GM12878 (cell line): ENCODE measurements at regions not wholly inside any gene's neighbourhood (a gene's known extent, or its start where the extent isn't known, plus 50 kb on each side); places are given as distances from the start of the nearest gene placed in this dataset.

Experiments used
- ATAC-seq: fragments of 200-7000 bp; cut with Tn5 transposase; 3 replicates; pipeline ENCODE4 v1.9.1; 2020; ENCODE audit warnings: mild to moderate bottlenecking, moderate library complexity
- BruUV-seq: library from RNA; stranded (reverse); fragments of 400-500 nt; replicated peaks from 2 replicates; lab custom pipeline; 2021; lab: Mats Ljungman, UMichigan
- CTCF ChIA-PET: fragments of 300-600 bp; sonication (Branson Sonifier 250); formaldehyde crosslinking; extraction: SDS; loops from one replicate; lab custom pipeline; 2021; ENCODE audit warnings: inconsistent platforms; lab: Yijun Ruan, JAX
- POLR2A ChIA-PET: fragments of 350-600 bp; formaldehyde crosslinking; extraction: SDS; loops from one replicate; lab custom pipeline; 2021; ENCODE audit warnings: inconsistent platforms; lab: Charles Lee
- RAD21 ChIA-PET: fragments of 300-600 bp; sonication (Branson Sonifier 250); formaldehyde crosslinking; loops from one replicate; lab custom pipeline; 2023; ENCODE audit warnings: antibody characterized with exemption; ENCODE audit not compliant: unreplicated experiment; lab: Charles Lee
- SMC1A ChIA-PET: fragments of 300-600 bp; sonication (Branson Sonifier 250); formaldehyde crosslinking; loops from one replicate; lab custom pipeline; 2023; ENCODE audit not compliant: unreplicated experiment, uncharacterized antibody; lab: Charles Lee
- DNase-seq: peaks from one replicate; pipeline ENCODE4 v3.0.0-alpha.2; 2011; ENCODE audit warnings: low read depth, low spot score
- FAIRE-seq: peaks from 3 replicates; lab custom pipeline; 2011; peaks lifted over from hg19 to GRCh38; lab: Jason Lieb, UNC
- H2AFZ ChIP-seq: 2 replicates; pipeline ENCODE4 v1.6.0; 2011; ENCODE audit warnings: low read depth, low read length, control low read depth; ENCODE audit not compliant: control insufficient read depth
- H3K27ac ChIP-seq: 2 replicates; pipeline ENCODE4 v1.5.1; 2011; ENCODE audit warnings: control low read depth; ENCODE audit not compliant: control insufficient read depth, insufficient read depth
- H3K27me3 ChIP-seq, 2 experiments: replicated peaks in 1 of 2; 2 replicates each; pipeline versions ENCODE4 v1.6.0 to v1.6.1; 2011; ENCODE audit warnings: low read length in 1 of 2; ENCODE audit not compliant: control insufficient read depth in 2 of 2, insufficient read depth in 2 of 2
- H3K36me3 ChIP-seq, 2 experiments: 2 replicates each; pipeline ENCODE4 v1.5.1; 2011; ENCODE audit warnings: low read length in 1 of 2; ENCODE audit not compliant: control insufficient read depth in 2 of 2, insufficient read depth in 2 of 2
- H3K4me1 ChIP-seq: 2 replicates; pipeline ENCODE4 v1.6.1; 2011; ENCODE audit warnings: mild to moderate bottlenecking, low read length, moderate library complexity, mixed read lengths; ENCODE audit not compliant: control insufficient read depth, insufficient read depth
- H3K4me2 ChIP-seq: 2 replicates; pipeline ENCODE4 v1.6.0; 2011; ENCODE audit warnings: control low read depth; ENCODE audit not compliant: control insufficient read depth, insufficient read depth
- H3K4me3 ChIP-seq: fragments of 200-600 bp; sonication (generic); 2 replicates; pipeline ENCODE4 v1.5.1; 2016
- H3K79me2 ChIP-seq: 2 replicates; pipeline ENCODE4 v1.6.0; 2011; ENCODE audit warnings: low read length; ENCODE audit not compliant: control insufficient read depth, insufficient read depth
- H3K9ac ChIP-seq: 2 replicates; pipeline ENCODE4 v1.8.0; 2011; ENCODE audit warnings: low read length, control low read depth, mixed read lengths; ENCODE audit not compliant: control insufficient read depth, insufficient read depth
- H3K9me3 ChIP-seq: replicated peaks from 3 replicates; pipeline ENCODE4 v1.5.1; 2011; ENCODE audit warnings: mild to moderate bottlenecking, low read length; ENCODE audit not compliant: control insufficient read depth, insufficient read depth
- H4K20me1 ChIP-seq: 2 replicates; pipeline ENCODE4 v1.6.0; 2011; ENCODE audit not compliant: control insufficient read depth, insufficient read depth
- EED ChIP-seq: sonication (generic); IDR thresholded peaks from 2 replicates; pipeline ENCODE4 v1.6.1; 2016; ENCODE audit warnings: antibody characterized with exemption, low read depth
- FOXK2 ChIP-seq: fragments of 450-650 bp; IDR thresholded peaks from 2 replicates; pipeline ENCODE4 v1.6.1; 2017; ENCODE audit warnings: mild to moderate bottlenecking, moderate library complexity
- MTA3 ChIP-seq: IDR thresholded peaks from 2 replicates; pipeline ENCODE4 v1.6.1; 2012; ENCODE audit warnings: low read length, inconsistent platforms, borderline replicate concordance
- NKRF ChIP-seq: fragments of 450-650 bp; conservative IDR thresholded peaks from 2 replicates; pipeline ENCODE4 v1.6.1; 2017; ENCODE audit warnings: mild to moderate bottlenecking, moderate library complexity
- RCOR1 ChIP-seq: conservative IDR thresholded peaks from 2 replicates; pipeline ENCODE4 v1.6.1; 2012; ENCODE audit warnings: low read depth, low read length, improper control_type of control experiment
- WGBS: methylation state at CpG from one replicate; pipeline ENCODE4 v1.1.6; 2016; ENCODE audit warnings: low lambda C conversion rate; ENCODE audit not compliant: insufficient replicate concordance, insufficient coverage; ENCODE audit errors: missing lambda C conversion rate; 5-methylcytosine and 5-hydroxymethylcytosine counted together
- in situ Hi-C: fragments of 300-500 bp; cut with MboI; formaldehyde crosslinking; loops from 9 replicates; pipeline ENCODE4 v1.14.3; 2018; ENCODE audit warnings: mixed read lengths
- intact Hi-C: fragments of 100-400 bp; cut with micrococcal nuclease; formaldehyde crosslinking; loops from one replicate; pipeline ENCODE4 v1.14.2; 2022; ENCODE audit not compliant: unreplicated experiment

GRCh38 chr6:148271711-148272439 is 70.8 kb upstream of the SASH1 start:
- 30% methylated on average over 11 of the region's 11 CpGs for WGBS
- intact Hi-C loops: no loop called here
- POLR2A ChIA-PET: no interaction called here

GRCh38 chr6:148272597-148272996 is 70.0 kb upstream of the SASH1 start:
- DNase-seq: no peak
- intact Hi-C loops: no loop called here
- ChIA-PET POLR2A (no interaction called here), RAD21 (no interaction called here), CTCF (no interaction called here), SMC1A (no interaction called here)
- no peak overlapping the region for H2AFZ ChIP-seq
- no peak overlapping the region for H3K9ac ChIP-seq
- TF ChIP-seq EED: no peak
- TF ChIP-seq MTA3: no peak
- no peak for TF ChIP-seq RCOR1
- in situ Hi-C loops: no loop called here
- H4K20me1 ChIP-seq: no peaks in the 10 kb centered on the region
- H3K4me2 ChIP-seq: no peak overlapping the region
- no peak overlapping the region for H3K4me3 ChIP-seq
- no peaks in the 10 kb centered on the region for H3K4me1 ChIP-seq
- WGBS: 36% methylated on average over 7 of the region's 7 CpGs
- no peak for ATAC-seq
- no peak for FAIRE-seq
- no peaks in the 10 kb centered on the region for H3K79me2 ChIP-seq
- H3K27me3 ChIP-seq: no peaks in the 10 kb centered on the region
- no TSS peak for BruUV-seq
- no peaks in the 10 kb centered on the region for H3K9me3 ChIP-seq
- H3K27ac ChIP-seq: no peak overlapping the region
- H3K36me3 ChIP-seq: no peaks in the 10 kb centered on the region

More at GRCh38 chr6:148271711-148272439, 70.8 kb upstream of the SASH1 start:
- CTCF ChIA-PET: no interaction called here
- FAIRE-seq: no peak
- ATAC-seq: no peak
- Histone ChIP-seq H3K36me3 (no peaks in the 10 kb centered on the region), H4K20me1 (no peaks in the 10 kb centered on the region), H3K4me2 (no peak overlapping the region), H2AFZ (no peak overlapping the region), H3K4me1 (no peaks in the 10 kb centered on the region), H3K9ac (no peak overlapping the region), H3K9me3 (no peaks in the 10 kb centered on the region), H3K27ac (no peak overlapping the region), H3K4me3 (no peak overlapping the region), H3K79me2 (no peaks in the 10 kb centered on the region), H3K27me3 (no peaks in the 10 kb centered on the region; a peak in 1 of 4 replicates)
- in situ Hi-C loops: no loop called here
- TF ChIP-seq NKRF (no peak), FOXK2 (no peak)
- BruUV-seq: no TSS peak
- SMC1A ChIA-PET: no interaction called here
- RAD21 ChIA-PET: no interaction called here
- no peak for DNase-seq
